ENCODE measurements at regions not wholly inside any gene's neighbourhood (a gene's known extent, or its start where the extent isn't known, plus 50 kb on each side); places are given as distances from the start of the nearest gene placed in this dataset.

- H3K27me3 Mint-ChIP-seq (ENCODE audit: low read depth), result no peaks in the 10 kb centered on the region
- no peak overlapping the region for H3K4me3 Mint-ChIP-seq
- no peaks in the 10 kb centered on the region for H3K36me3 Mint-ChIP-seq (ENCODE audit: low read depth)
- no peaks in the 10 kb centered on the region for H3K9me3 Mint-ChIP-seq
- H3K27ac Mint-ChIP-seq (ENCODE audit: unreplicated experiment), result peak overlapping the region; percentile 3
- H3K4me1 Mint-ChIP-seq, result no peaks in the 10 kb centered on the region
- no peak for DNase-seq (ENCODE audit: low read depth, low spot score)
- TF ChIP-seq CTCF (conservative IDR thresholded peaks at IDR 0.05), result no peak
Measured at GRCh38 chr12:5232291-5232690, 188.6 kb downstream of the KCNA5 start.

DNA sequence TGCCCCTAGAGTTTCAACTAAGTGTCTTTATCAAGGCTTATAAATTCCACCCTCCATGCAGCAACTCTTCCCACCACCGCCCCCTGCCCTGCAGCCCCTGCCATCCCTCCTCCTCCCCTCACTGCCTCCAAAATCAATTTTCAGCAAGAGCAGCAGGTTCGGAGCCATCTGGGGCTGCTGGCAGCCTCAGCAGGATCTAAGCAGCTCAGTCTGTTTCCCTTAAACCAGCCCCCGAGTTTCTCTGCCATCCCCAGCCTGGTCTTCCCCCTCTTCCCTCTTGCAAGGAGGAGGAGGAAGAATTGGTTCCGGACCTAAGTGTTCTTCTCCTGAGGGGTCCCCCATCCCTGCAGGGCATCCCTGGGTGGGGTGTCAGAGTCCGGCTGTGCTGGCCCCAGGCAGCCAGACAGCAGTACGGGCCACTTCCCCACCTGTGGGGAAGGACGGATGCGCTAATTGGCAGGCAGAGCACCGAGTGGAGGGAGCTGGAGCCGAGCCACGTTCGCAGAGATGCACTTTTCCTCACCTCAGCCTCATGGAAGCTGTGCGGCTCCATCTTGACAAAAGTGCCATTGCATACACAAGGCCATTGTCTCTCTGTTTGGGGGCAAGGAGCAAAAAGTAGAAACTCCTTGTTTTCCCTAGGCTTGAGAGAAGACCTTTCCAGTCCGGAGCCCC is 189.3 kb downstream of the KCNA5 start:
- H3K4me3 Mint-ChIP-seq, result no peak overlapping the region
- H3K9me3 Mint-ChIP-seq, result no peaks in the 10 kb centered on the region
- DNase-seq (ENCODE audit: low read depth, low spot score), result no peak
- no peak for TF ChIP-seq CTCF (conservative IDR thresholded peaks at IDR 0.05)
- no peaks in the 10 kb centered on the region for H3K36me3 Mint-ChIP-seq (ENCODE audit: low read depth)
- no peaks in the 10 kb centered on the region for H3K27me3 Mint-ChIP-seq (ENCODE audit: low read depth)
- no peak overlapping the region for H3K27ac Mint-ChIP-seq (ENCODE audit: unreplicated experiment)
- H3K4me1 Mint-ChIP-seq, result no peaks in the 10 kb centered on the region

GRCh38 chr12:5236022-5236640 is 192.5 kb downstream of the KCNA5 start:
- no peak for TF ChIP-seq CTCF (conservative IDR thresholded peaks at IDR 0.05)
- Mint-ChIP-seq H3K4me3 (no peak overlapping the region), H3K36me3 (ENCODE audit: low read depth) (no peaks in the 10 kb centered on the region), H3K27ac (ENCODE audit: unreplicated experiment) (no peak overlapping the region), H3K27me3 (ENCODE audit: low read depth) (no peaks in the 10 kb centered on the region), H3K4me1 (no peaks in the 10 kb centered on the region), H3K9me3 (no peaks in the 10 kb centered on the region)
- DNase-seq (ENCODE audit: low read depth, low spot score), result no peak

GRCh38 chr12:5242440-5242839 is 189.5 kb upstream of the NTF3 start:
- TF ChIP-seq CTCF (conservative IDR thresholded peaks at IDR 0.05), result no peak
- H3K4me3 Mint-ChIP-seq, result no peak overlapping the region

GRCh38 chr12:5243014-5243413 is 188.9 kb upstream of the NTF3 start:
- H3K4me3 Mint-ChIP-seq, result no peak overlapping the region
- no peak for TF ChIP-seq CTCF (conservative IDR thresholded peaks at IDR 0.05)
- H3K4me1 Mint-ChIP-seq, result peaks cover 25% of the 10 kb centered on the region
- no peak overlapping the region for H3K27ac Mint-ChIP-seq (ENCODE audit: unreplicated experiment)
- no peak for DNase-seq (ENCODE audit: low read depth, low spot score)
- H3K36me3 Mint-ChIP-seq (ENCODE audit: low read depth), result no peaks in the 10 kb centered on the region
- no peaks in the 10 kb centered on the region for H3K9me3 Mint-ChIP-seq
- H3K27me3 Mint-ChIP-seq (ENCODE audit: low read depth), result no peaks in the 10 kb centered on the region

More at GRCh38 chr12:5242440-5242839, 189.5 kb upstream of the NTF3 start:
- Mint-ChIP-seq H3K36me3 (ENCODE audit: low read depth) (no peaks in the 10 kb centered on the region), H3K27ac (ENCODE audit: unreplicated experiment) (no peak overlapping the region), H3K9me3 (no peaks in the 10 kb centered on the region), H3K4me1 (peaks cover 25% of the 10 kb centered on the region), H3K27me3 (ENCODE audit: low read depth) (no peaks in the 10 kb centered on the region)
- no peak for DNase-seq (ENCODE audit: low read depth, low spot score)
